Glutamatergic neuron (in vitro differentiated cells): ENCODE measurements at regions not wholly inside any gene's neighbourhood (a gene's known extent, or its start where the extent isn't known, plus 50 kb on each side); places are given as distances from the start of the nearest gene placed in this dataset.

ENCODE experiments used
- DNase-seq: peaks from one replicate; pipeline ENCODE4 v3.0.0; 2022
- H3K27ac Mint-ChIP-seq: one replicate; pipeline ENCODE4 v1.8.0; 2020; ENCODE audit warnings: mild to moderate bottlenecking, mixed read lengths, inconsistent platforms; ENCODE audit not compliant: unreplicated experiment
- H3K27me3 Mint-ChIP-seq: one replicate; pipeline ENCODE4 v1.8.0; 2020; ENCODE audit warnings: mild to moderate bottlenecking, moderate library complexity, mixed read lengths, inconsistent platforms; ENCODE audit not compliant: unreplicated experiment
- H3K36me3 Mint-ChIP-seq: one replicate; pipeline ENCODE4 v1.8.0; 2020; ENCODE audit warnings: mild to moderate bottlenecking, mixed read lengths, inconsistent platforms; ENCODE audit not compliant: unreplicated experiment
- H3K4me1 Mint-ChIP-seq: one replicate; pipeline ENCODE4 v1.8.0; 2020; ENCODE audit warnings: mild to moderate bottlenecking, low read depth, mixed read lengths, inconsistent platforms; ENCODE audit not compliant: unreplicated experiment
- H3K4me3 Mint-ChIP-seq: one replicate; pipeline ENCODE4 v1.8.0; 2020; ENCODE audit warnings: mild to moderate bottlenecking, mixed read lengths, inconsistent platforms; ENCODE audit not compliant: unreplicated experiment
- H3K9me3 Mint-ChIP-seq: one replicate; pipeline ENCODE4 v1.8.0; 2020; ENCODE audit warnings: mild to moderate bottlenecking, moderate library complexity, mixed read lengths, inconsistent platforms; ENCODE audit not compliant: unreplicated experiment
- CTCF ChIP-seq: fragments of 200-600 bp; sonication (generic); IDR thresholded peaks from one replicate; pipeline ENCODE4 v1.5.0; 2021; ENCODE audit not compliant: partially characterized antibody, unreplicated experiment

GRCh38 chr2:206368484-206368883 lies 74.8 kb upstream of the ADAM23 start:
- H3K4me1 Mint-ChIP-seq = no peaks in the 10 kb centered on the region
- no peak overlapping the region for H3K4me3 Mint-ChIP-seq
- no peak overlapping the region for H3K27ac Mint-ChIP-seq
- peaks cover 5% of the 10 kb centered on the region for H3K36me3 Mint-ChIP-seq
- TF ChIP-seq CTCF = no peak
- peaks cover 3% of the 10 kb centered on the region for H3K9me3 Mint-ChIP-seq
- DNase-seq = no peak
- peaks cover 1% of the 10 kb centered on the region for H3K27me3 Mint-ChIP-seq

DNA sequence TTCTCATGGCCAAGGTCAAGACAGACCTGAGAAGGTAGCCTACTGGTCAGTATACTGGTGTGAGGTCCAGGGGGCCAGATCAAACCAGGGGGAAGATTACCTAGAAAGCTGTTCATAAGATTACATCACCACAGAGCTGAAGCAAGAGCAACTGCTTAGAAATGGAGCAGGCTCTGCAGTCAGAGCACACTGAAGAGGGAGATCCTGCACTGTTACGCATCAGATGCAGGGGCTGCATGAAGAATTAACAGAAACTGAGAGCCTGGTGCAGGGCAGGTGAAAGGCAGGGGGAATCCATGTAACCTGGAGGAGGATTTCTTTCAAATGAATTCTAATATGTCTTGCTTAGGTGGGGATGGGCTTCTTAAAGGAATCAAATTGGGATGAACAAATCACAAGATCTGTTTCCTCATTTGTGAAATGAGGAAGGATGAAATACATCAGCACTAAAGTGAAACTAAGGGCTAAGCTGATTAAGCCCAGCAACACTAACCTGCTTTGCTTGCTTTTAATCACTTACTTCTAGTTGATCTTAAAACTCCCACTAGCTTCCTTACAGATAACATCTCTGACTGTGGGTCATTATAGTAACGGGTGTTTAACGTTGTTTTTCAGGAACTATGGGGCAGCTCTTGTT lies 74.3 kb upstream of the ADAM23 start:
- Mint-ChIP-seq H3K4me3 (no peak overlapping the region), H3K27ac (no peak overlapping the region), H3K4me1 (no peaks in the 10 kb centered on the region), H3K36me3 (peaks cover 5% of the 10 kb centered on the region), H3K27me3 (peaks cover 1% of the 10 kb centered on the region), H3K9me3 (peaks cover 3% of the 10 kb centered on the region)
- DNase-seq = no peak
- no peak for TF ChIP-seq CTCF

DNA sequence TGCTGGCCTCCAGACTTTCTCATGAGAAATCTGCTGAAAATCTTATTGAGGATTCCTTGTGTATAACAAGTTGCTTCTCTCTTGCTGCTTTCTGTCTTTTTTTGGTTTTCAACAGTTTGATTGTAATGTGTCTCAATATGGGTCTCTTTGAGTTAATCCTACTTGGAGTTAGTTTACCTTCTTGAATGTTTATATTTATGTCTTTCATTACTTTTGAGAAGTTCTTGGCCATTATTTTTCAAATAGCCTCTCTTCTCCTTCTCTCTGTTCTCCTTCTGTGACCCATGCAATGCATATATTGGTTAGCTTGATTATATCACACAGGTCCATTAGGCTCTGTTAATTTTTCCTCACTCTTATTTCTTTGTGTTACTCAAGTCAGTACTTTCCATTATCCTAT lies 67.4 kb upstream of the ADAM23 start:
- H3K9me3 Mint-ChIP-seq = peaks cover 4% of the 10 kb centered on the region
- H3K36me3 Mint-ChIP-seq = peaks cover 8% of the 10 kb centered on the region
- no peak for DNase-seq
- H3K4me3 Mint-ChIP-seq = no peak overlapping the region
- no peak for TF ChIP-seq CTCF
- peaks cover 1% of the 10 kb centered on the region for H3K27me3 Mint-ChIP-seq
- no peaks in the 10 kb centered on the region for H3K4me1 Mint-ChIP-seq
- H3K27ac Mint-ChIP-seq = no peak overlapping the region

DNA sequence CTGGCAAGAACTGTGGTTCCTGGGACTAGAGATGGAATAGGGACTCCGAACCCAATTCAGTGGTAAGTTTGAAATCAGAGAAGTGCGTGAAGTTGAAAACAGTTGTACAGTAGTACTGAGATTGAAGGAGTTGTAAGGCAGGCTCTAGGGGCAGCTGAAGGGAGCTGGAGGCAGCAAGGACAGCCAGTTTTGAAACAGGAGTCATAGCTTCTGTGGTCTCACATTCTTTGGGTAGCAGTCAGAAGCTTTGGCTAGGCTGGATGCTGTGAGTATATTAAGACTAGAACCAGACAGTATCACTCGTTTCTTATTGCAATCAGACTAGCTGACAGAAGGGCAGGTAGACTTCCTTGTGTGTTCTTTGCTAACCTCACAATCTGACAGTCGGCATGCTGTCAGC lies 64.5 kb upstream of the ADAM23 start:
- no peaks in the 10 kb centered on the region for H3K27me3 Mint-ChIP-seq
- DNase-seq = no peak
- TF ChIP-seq CTCF = no peak
- H3K4me3 Mint-ChIP-seq = no peak overlapping the region
- H3K9me3 Mint-ChIP-seq = peaks cover 1% of the 10 kb centered on the region
- H3K27ac Mint-ChIP-seq = no peak overlapping the region
- H3K4me1 Mint-ChIP-seq = no peaks in the 10 kb centered on the region
- peaks cover 14% of the 10 kb centered on the region for H3K36me3 Mint-ChIP-seq

DNA sequence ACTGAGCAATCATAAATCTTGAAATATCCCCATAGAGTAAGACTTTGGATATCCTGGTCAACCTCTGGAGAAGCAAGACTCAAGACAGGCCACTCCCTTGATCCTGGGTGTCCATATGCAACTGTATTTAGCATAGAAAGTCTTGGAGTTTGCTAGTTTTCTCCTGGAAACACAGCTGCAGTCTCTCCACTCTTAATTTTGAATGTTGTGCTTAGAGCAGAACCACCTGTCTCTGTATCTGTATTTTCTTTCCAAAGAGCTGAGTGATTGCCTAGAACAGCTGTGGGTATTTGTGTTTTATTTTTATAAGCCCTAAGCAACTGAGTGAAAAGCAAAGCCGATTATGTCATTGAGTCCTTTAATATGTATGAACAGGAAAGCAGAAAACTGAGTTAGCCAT lies 64.1 kb upstream of the ADAM23 start:
- H3K27ac Mint-ChIP-seq = no peak overlapping the region
- no peaks in the 10 kb centered on the region for H3K27me3 Mint-ChIP-seq
- H3K9me3 Mint-ChIP-seq = peaks cover 1% of the 10 kb centered on the region

More for the DNA sequence above, 64.1 kb upstream of the ADAM23 start:
- H3K4me1 Mint-ChIP-seq = no peaks in the 10 kb centered on the region
- H3K4me3 Mint-ChIP-seq = no peak overlapping the region
- DNase-seq = no peak
- no peak for TF ChIP-seq CTCF
- H3K36me3 Mint-ChIP-seq = peaks cover 14% of the 10 kb centered on the region
